ENCODE measurements at regions not wholly inside any gene's neighbourhood (a gene's known extent, or its start where the extent isn't known, plus 50 kb on each side); places are given as distances from the start of the nearest gene placed in this dataset.

GRCh38 chr18:63037491-63037890 lies 282.1 kb downstream of the BCL2 start:
- Histone ChIP-seq H3K4me3 (no peak overlapping the region), H3K4me1 (ENCODE audit: low read depth) (no peaks in the 10 kb centered on the region), H3K9me3 (no peaks in the 10 kb centered on the region), H3K36me3 (ENCODE audit: low read depth) (no peaks in the 10 kb centered on the region)
- DNase-seq = no peak
- TF ChIP-seq CTCF (IDR thresholded peaks at IDR 0.05) = no peak
- no peak for ATAC-seq
- intact Hi-C loops (cut with DNase I, micrococcal nuclease) = no loop called here

GRCh38 chr18:63031375-63031774 lies 288.2 kb downstream of the BCL2 start:
- Histone ChIP-seq H3K4me1 (ENCODE audit: low read depth) (no peaks in the 10 kb centered on the region), H3K36me3 (ENCODE audit: low read depth) (no peaks in the 10 kb centered on the region), H3K9me3 (no peaks in the 10 kb centered on the region), H3K4me3 (no peak overlapping the region)
- no peak for ATAC-seq
- no peak for DNase-seq
- intact Hi-C loops (cut with DNase I, micrococcal nuclease) = no loop called here
- no peak for TF ChIP-seq CTCF (IDR thresholded peaks at IDR 0.05)

Data from mucosa of descending colon (tissue), 3 donors.